HG03342 (cell line): ENCODE measurements at regions not wholly inside any gene's neighbourhood (a gene's known extent, or its start where the extent isn't known, plus 50 kb on each side); places are given as distances from the start of the nearest gene placed in this dataset.

Source experiments
- ATAC-seq: cut with Tn5 transposase; IDR thresholded peaks from one replicate; pipeline ENCODE4 v1.9.1; 2021; ENCODE audit warnings: mild to moderate bottlenecking, moderate library complexity; ENCODE audit not compliant: unreplicated experiment

DNA sequence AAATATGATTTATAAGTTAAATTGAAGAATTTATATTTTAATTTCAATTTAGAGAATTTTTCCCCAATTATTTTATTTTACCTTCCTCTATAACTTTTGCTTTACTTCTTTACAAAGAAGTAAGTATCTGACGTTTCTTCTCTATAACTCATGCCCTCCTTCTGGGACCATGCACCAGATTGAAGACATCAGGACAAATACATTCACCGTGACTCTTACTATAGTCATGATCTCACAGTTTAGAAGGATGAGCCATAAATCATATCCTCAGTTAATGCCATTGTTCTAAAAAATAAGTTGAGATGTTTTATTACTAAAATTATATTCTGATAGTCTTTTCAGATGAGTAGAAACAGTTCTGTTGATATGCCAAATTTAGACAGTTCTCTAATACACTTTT is 279.3 kb downstream of the TMX3 start:
- ATAC-seq, result no peak

DNA sequence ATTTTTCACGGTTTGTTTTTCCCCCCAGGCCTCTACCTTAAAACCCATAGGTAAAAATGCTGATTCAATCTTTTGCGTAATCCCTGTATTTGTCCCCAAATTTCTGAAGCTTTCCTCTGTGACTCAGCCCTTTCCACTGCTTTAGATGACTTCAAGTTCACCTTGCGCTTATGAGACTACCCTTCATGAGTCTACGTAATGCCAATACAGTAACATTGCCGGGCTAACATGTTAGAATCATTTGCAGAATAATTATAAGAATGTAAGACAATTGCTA is 283.0 kb downstream of the TMX3 start:
- no peak for ATAC-seq

DNA sequence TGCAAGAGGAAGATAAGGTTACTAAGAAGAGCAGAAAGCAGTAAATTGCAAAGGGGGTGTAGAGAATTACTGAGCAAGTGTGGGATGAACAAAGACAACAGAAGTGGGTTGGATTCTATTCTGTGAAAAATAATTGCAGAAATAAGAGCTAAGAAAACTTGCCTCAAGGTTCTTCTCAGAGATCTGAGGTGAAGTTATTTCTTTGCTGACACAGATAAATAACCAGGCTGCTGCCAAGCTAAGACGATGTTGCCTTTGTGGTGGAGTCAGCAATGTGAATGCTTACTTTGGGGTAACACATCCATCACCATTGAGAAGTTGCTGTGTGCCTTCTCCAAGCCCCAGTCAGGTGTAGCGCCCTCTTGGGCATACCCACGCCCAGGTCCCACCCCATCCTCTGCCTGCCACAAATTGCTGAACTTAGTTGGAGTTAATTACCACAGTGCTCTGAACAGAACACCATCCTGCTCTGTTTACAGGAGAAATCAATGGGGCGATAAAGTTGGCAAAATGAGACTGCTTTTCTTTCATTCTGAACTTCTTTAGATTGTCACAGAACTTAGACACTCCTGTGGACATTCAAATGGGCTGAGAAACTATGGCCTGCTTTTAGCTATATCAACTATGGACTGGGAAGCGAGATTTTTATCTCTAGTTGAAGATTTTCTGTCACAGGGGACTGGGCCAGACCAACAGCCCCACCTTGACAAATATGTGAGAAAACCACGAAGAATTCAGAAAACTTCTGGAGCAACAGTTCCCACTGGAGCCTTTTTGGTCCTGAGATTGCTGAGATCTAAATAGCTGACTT is 283.6 kb downstream of the TMX3 start:
- ATAC-seq, result no peak

- ATAC-seq, result no peak
These were observed 285.1 kb downstream of the TMX3 start for GRCh38 chr18:68429841-68430240.

- ATAC-seq, result no peak
These were observed 285.8 kb downstream of the TMX3 start for GRCh38 chr18:68429111-68429510.

GRCh38 chr18:68428661-68429060 is 286.2 kb downstream of the TMX3 start:
- no peak for ATAC-seq

DNA sequence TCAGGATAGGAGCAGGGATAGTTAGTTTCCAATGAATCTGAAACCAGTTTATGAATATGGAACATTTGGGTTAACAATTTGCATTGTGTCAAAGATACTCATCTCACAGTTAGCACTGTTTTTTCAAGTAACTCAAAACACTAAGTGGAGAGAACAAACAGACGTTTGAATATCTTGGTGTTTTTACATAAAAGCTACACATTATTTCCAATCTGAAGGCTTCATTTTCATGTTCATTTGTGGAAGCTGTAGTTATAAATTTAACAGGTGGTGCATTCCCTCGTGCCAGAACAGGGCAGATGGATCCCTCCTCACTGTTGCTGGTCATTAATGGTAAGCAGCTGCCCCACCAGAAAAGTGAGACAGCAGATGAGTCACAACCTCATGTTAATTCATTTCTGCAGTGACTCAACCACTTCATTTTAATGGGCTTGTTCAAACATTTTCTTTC is 286.9 kb downstream of the TMX3 start:
- no peak for ATAC-seq

- ATAC-seq, result no peak
These were observed 288.1 kb downstream of the TMX3 start for GRCh38 chr18:68426731-68427315.

- ATAC-seq, result no peak
These were observed 296.0 kb downstream of the TMX3 start for GRCh38 chr18:68418881-68419280.

GRCh38 chr18:68418226-68418868 is 296.6 kb downstream of the TMX3 start:
- no peak for ATAC-seq

DNA sequence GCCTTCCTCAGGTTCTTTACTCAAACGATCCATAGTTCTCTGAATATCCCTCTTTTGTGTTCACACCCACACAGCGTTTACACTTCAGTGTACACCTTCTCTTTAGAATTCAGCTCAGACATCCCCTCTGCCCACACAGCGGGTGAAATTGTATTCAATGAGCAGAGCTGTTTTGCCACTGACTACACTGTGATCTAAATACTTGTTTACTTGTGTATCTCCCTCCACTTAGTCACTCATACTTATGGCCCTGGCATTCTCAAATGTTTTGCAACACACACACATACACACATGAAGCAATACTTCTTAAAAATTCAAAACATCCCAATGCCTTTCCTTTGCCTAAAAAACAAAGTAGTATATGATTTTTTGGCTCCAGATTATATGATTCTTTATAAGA is 297.1 kb downstream of the TMX3 start:
- no peak for ATAC-seq

GRCh38 chr18:68417166-68417799 is 297.6 kb downstream of the TMX3 start:
- ATAC-seq, result no peak

DNA sequence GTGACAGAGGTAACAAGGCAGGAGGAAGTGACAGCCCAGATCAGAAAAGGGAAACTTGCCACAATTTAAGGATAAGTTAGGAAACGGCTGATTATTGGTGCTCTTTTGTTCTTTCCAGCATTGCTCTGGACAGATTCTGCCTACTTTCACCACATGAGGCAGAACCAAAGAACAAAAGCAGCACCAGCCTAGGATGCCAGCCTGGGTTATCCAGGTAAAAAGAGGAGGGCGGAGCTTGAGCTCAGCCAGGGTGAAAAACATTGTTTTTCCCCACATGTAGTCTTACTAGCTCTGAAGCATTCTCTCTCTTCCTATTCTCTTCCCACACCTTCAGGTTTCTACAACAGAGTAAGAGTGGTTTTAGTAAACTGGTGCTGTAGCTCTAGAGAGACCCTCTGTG is 300.5 kb downstream of the TMX3 start:
- no peak for ATAC-seq

DNA sequence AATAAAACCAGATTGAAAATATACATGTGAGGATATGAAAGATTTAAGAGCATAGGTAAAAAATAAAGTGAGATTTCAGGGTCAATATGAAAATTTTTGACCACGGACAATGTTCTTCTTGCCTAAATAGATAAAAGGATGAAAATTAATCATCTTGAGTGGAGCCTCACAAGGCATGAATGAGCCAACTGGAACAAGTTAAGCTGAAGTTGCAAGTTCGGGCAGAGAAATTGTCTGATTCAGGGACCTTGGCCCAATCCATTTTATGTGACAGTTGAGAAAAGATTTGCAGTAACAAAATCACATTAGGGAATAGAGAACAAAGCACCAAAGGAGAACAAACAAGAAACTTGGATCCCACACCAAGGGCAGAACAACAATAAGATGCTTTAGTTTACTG is 305.3 kb downstream of the TMX3 start:
- no peak for ATAC-seq

DNA sequence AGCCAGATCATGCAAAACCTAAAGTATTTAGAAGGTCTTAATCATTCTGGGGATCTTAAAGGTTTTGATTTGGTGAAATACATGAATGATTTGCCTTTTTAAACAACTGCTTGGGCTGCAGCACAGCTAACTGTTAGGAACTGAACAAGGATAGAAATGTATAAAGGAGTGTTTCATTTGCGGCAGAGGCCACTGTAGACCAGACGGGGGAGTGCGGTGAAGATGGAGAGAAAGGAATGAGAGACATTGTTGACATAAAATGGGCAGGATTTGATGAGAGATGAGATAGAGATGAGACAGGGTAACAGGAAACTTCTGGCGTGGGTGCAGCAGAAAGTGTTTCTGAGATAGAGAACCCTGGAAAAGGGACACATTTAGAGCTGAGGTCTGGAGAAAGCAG is 308.1 kb downstream of the TMX3 start:
- ATAC-seq, result no peak

DNA sequence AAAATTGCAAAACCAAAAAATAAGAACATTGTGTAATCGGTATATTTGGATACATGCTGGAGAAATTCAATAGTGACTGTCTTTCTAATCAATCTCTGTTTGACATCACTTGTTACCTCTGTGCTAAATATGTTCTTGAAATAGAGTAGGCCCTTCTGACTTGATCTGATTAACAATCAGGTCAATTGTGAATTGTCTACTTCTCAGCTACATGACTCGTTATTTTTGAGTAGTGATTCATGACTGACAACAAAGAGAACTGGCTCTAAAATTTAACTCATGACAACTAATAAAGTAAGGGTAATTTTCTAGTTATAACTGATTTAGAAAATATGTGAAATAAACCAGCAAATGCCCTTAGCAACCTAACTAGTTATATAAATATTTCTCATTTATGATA is 312.1 kb downstream of the TMX3 start:
- no peak for ATAC-seq

GRCh38 chr18:68400889-68401288 is 314.0 kb downstream of the TMX3 start:
- no peak for ATAC-seq

- ATAC-seq, result no peak
These were observed 315.2 kb downstream of the TMX3 start for GRCh38 chr18:68399721-68400120.

GRCh38 chr18:68397241-68398035 is 317.5 kb downstream of the TMX3 start:
- no peak for ATAC-seq

DNA sequence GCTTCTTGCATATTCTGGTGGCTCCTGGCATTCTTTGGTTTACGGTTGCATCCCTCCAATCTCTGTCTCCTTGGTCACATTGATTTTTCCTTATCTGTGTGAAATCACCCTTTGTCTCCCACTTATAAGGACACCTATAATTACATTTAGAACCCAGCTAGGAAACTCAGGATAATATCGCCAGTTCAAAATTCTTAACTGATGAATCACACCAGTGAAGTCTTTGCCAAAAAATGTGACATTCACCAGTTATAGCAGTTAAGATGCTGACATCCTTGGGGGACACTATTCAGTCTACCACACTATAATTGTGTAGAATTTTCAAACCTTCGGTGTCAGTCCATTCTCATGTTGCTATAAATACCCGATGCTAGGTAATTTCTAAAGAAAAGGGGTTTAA is 320.2 kb downstream of the TMX3 start:
- ATAC-seq, result no peak

- ATAC-seq, result no peak
These were observed 323.1 kb downstream of the TMX3 start for GRCh38 chr18:68391801-68392200.
